Heart left ventricle (tissue), 13 donors: ENCODE measurements at regions not wholly inside any gene's neighbourhood (a gene's known extent, or its start where the extent isn't known, plus 50 kb on each side); places are given as distances from the start of the nearest gene placed in this dataset.

Experiments
- POLR2A ChIP-seq, 2 donors: fragments of 450-650 bp; IDR thresholded peaks; one replicate each; pipeline ENCODE4 v1.6.1; 2017; ENCODE audit warnings: antibody characterized with exemption in 2 of 2, mild to moderate bottlenecking in 2 of 2, moderate library complexity in 2 of 2
- TF ChIP-seq, protein P1 (sequence below), 12 donors: fragments of 200-600 bp; sonication (generic) in 4 of 12; IDR thresholded peaks; one replicate each; pipeline versions ENCODE4 v1.5.0 to v1.8.0; 2018 to 2022; ENCODE audit warnings: antibody characterized with exemption in 12 of 12, mild to moderate bottlenecking in 5 of 12
- donor health status: ischemic (EF 13 %, LVEDD 7.1; RV severe dilation, severe dysfunction).
- donor health status: DM: no; HTN: yes; CAD: no.
- donor health status: DM: no; HTN: no; CAD: no.
- donor health status: ischemic (EF 25% LVEDD 6.9; RV normal size, moderate dysfunction).
- donor health status: ischemic (EF 25% LVEDD 5.7; RV mildly dilated, moderate dysfunction).
- donor health status: ischemic (EF 35%, LVEDD 5.7; RV mildly dilated, moderate dysfunction).
- donor health status: nonischemic (EF 11% LVEDD 7.7; RV severe dilation, severe dysfunction).
- donor health status: DM: yes; HTN: yes; CAD: no.
- donor health status: PGD.
- donor health status: ischemic (EF 29% LVEDD 5.4; RV normal size, mild dysfunction).
- donor health status: nonischemic (EF 23%, LVEDD 6.1; RV moderate dilation, normal function).

- TF ChIP-seq, protein P1, sequence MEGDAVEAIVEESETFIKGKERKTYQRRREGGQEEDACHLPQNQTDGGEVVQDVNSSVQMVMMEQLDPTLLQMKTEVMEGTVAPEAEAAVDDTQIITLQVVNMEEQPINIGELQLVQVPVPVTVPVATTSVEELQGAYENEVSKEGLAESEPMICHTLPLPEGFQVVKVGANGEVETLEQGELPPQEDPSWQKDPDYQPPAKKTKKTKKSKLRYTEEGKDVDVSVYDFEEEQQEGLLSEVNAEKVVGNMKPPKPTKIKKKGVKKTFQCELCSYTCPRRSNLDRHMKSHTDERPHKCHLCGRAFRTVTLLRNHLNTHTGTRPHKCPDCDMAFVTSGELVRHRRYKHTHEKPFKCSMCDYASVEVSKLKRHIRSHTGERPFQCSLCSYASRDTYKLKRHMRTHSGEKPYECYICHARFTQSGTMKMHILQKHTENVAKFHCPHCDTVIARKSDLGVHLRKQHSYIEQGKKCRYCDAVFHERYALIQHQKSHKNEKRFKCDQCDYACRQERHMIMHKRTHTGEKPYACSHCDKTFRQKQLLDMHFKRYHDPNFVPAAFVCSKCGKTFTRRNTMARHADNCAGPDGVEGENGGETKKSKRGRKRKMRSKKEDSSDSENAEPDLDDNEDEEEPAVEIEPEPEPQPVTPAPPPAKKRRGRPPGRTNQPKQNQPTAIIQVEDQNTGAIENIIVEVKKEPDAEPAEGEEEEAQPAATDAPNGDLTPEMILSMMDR (IDR thresholded peaks at IDR 0.05) = no peak
- no peak for TF ChIP-seq POLR2A (IDR thresholded peaks at IDR 0.05)
These were observed 646.0 kb upstream of the PITX2 start for GRCh38 chr4:111268769-111269414.
